Psoas muscle (tissue), 7 donors: ENCODE measurements at regions not wholly inside any gene's neighbourhood (a gene's known extent, or its start where the extent isn't known, plus 50 kb on each side); places are given as distances from the start of the nearest gene placed in this dataset.

ENCODE experiments used
- ATAC-seq, 4 donors: fragments of 200-7000 bp; cut with Tn5 transposase; one replicate each; pipeline ENCODE4 v1.9.1; 2020; ENCODE audit warnings: moderate library complexity in 3 of 4, mild to moderate bottlenecking in 2 of 4
- DNase-seq, 2 donors: peaks; one replicate each; pipeline ENCODE4 v3.0.0-alpha.2; 2020
- H3K27ac ChIP-seq: fragments of 200-600 bp; one replicate; pipeline ENCODE4 v1.8.0; 2022
- H3K27me3 ChIP-seq, 3 donors: fragments of 200-600 bp in 1 of 3; one replicate each; pipeline versions ENCODE4 v1.6.1 to v1.8.0; 2013 to 2022; ENCODE audit warnings: low read length in 2 of 3, mild to moderate bottlenecking in 2 of 3, moderate library complexity in 1 of 3; ENCODE audit not compliant: insufficient read depth in 3 of 3
- H3K36me3 ChIP-seq, 2 donors: fragments of 200-600 bp in 1 of 2; one replicate each; pipeline versions ENCODE4 v1.6.1 to v1.8.0; 2013 to 2022; ENCODE audit warnings: low read depth in 1 of 2, mild to moderate bottlenecking in 1 of 2, moderate library complexity in 1 of 2; ENCODE audit not compliant: insufficient read depth in 1 of 2
- H3K4me1 ChIP-seq: fragments of 200-600 bp; one replicate; pipeline ENCODE4 v1.8.0; 2022
- H3K4me3 ChIP-seq: fragments of 200-600 bp; one replicate; pipeline ENCODE4 v1.8.0; 2022; ENCODE audit warnings: mild to moderate bottlenecking
- H3K9me3 ChIP-seq: fragments of 200-600 bp; one replicate; pipeline ENCODE4 v1.8.0; 2022
- WGBS, 3 donors: extraction: QIAGEN DNeasy Blood & Tissue Kit; methylation state at CpG; one replicate each; pipeline versions ENCODE4 v1.1.6 to v1.1.7; 2013; 5-methylcytosine and 5-hydroxymethylcytosine counted together
- intact Hi-C, 2 donors: fragments of 100-400 bp; cut with DNase I; formaldehyde crosslinking; loops; one replicate each; pipeline versions ENCODE4 v1.11.0 to v1.14.2; 2022
- TF ChIP-seq, protein P1 (sequence below): fragments of 200-600 bp; IDR thresholded peaks from one replicate; pipeline ENCODE4 v1.8.0; 2022; ENCODE audit warnings: antibody characterized with exemption
- donor health status: healthy with polysubstance abuse.
- donor health status: DM: no; HTN: no; CAD: no; lungs with moderate emphysema.
- donor health status: Bipolar disorder and iron deficiency.
- donor health status: healthy.
- donor health status: DM: yes; HTN: yes; CAD: no.
- donor health status: DM: no; HTN: no; CAD: no.
- donor health status: DM: yes; HTN: yes; CAD: no.

DNA sequence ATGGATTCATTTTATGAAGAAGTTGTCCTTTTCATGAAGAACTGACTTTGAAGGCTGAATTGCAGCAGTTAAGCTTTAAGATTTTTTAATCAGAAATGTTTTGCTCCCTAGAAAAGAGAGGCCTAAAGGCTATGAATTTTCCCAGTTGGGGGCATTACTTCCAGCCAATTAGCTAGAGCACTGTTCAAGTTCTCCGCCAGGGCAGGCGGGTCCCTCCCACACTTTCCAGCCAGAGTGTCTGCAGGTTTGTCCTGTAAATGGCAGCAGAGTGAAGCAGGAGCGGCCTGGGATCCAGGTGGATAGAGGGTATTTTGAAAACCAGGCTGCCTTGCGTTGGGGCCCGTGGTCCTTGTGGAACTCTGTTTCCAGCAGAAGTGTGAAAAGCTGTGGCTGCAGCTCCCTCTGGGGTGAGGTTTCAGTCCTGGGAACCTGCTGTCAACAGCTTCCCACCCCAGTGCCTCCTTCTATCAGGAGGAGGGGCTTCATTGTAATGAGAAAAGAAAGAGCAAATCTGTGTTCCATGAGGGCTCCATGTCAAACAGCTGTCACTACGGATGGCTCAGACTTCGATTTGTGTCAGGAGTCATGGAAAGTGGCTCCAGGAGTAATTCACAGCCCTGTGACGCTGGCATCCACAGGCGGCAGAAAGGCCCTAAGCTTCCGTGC lies 210.7 kb upstream of the TMEM132C start:
- DNase-seq (no peak), ATAC-seq (no peak)
- H3K27ac ChIP-seq = no peak overlapping the region
- intact Hi-C loops = no loop called here
- H3K9me3 ChIP-seq = no peaks in the 10 kb centered on the region
- no peak overlapping the region for H3K4me3 ChIP-seq
- H3K27me3 ChIP-seq = no peaks in the 10 kb centered on the region
- TF ChIP-seq, protein P1, sequence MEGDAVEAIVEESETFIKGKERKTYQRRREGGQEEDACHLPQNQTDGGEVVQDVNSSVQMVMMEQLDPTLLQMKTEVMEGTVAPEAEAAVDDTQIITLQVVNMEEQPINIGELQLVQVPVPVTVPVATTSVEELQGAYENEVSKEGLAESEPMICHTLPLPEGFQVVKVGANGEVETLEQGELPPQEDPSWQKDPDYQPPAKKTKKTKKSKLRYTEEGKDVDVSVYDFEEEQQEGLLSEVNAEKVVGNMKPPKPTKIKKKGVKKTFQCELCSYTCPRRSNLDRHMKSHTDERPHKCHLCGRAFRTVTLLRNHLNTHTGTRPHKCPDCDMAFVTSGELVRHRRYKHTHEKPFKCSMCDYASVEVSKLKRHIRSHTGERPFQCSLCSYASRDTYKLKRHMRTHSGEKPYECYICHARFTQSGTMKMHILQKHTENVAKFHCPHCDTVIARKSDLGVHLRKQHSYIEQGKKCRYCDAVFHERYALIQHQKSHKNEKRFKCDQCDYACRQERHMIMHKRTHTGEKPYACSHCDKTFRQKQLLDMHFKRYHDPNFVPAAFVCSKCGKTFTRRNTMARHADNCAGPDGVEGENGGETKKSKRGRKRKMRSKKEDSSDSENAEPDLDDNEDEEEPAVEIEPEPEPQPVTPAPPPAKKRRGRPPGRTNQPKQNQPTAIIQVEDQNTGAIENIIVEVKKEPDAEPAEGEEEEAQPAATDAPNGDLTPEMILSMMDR = no peak
- 22 to 30% (median 29%) methylated on average over 10 of the region's 10 CpGs for WGBS, 3 donors
- no peaks in the 10 kb centered on the region for H3K4me1 ChIP-seq
- no peaks in the 10 kb centered on the region for H3K36me3 ChIP-seq

DNA sequence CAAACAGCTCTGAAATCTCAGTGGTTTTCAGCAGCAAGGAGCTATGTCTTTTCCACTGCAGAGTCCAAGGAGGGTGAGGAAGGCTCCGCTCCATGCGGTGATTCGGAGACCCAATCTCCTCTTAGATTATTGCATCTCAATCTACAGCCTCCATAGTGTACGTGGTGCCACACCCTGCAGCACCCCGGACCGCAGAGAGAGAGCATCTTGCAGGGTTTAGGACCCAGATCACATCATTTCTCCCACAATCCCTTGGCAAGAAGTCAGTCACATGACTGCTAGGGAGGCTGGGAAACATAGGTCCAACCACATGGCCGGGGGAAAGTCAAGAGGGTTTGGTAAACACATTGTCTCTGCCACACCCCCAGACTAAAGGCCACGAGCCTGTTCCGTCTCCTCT lies 209.4 kb upstream of the TMEM132C start:
- intact Hi-C loops = no loop called here
- Histone ChIP-seq H3K4me1 (no peaks in the 10 kb centered on the region), H3K27me3 (no peaks in the 10 kb centered on the region), H3K4me3 (no peak overlapping the region), H3K27ac (no peak overlapping the region), H3K9me3 (no peaks in the 10 kb centered on the region), H3K36me3 (no peaks in the 10 kb centered on the region)
- TF ChIP-seq, protein P1 = no peak
- WGBS, 3 donors = 93 to 96% (median 94%) methylated on average over 9 of the region's 9 CpGs
- no peak for ATAC-seq
- no peak for DNase-seq

DNA sequence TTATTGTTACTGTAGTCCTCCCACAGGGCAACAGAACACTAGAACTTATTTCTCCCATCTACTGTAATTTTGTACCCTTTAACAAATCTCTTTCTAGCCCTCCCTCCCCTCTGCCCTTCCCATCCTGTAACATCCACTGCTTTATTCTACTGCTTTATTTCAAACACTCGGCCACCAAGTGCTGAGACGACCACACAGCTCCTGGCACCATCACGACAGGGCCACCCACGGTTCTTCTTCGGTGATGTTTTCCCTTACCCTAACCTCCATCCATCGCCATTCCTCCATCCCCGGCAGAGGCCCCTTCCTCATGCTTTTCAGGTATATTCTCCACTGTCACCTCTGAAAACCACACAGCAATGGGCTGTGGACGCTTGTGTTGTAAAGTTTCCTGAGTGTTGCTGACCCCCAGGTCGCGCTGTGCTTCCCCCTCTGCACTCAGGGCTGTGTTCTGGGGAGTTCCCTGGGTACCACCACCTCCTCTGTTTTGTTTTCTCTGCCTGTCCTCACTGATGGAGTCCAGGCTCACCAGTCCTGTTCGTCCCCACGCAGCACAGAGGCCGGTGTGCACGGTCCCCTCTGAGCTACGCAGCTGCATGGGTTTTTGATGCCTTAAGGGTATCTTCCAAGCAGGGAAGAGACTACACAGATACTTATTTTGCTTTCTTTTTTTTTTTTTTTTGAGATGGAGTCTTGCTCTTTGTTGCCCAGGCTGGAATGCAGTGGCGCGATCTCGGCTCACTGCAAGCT lies 207.2 kb upstream of the TMEM132C start:
- Histone ChIP-seq H3K36me3 (no peaks in the 10 kb centered on the region), H3K4me3 (no peak overlapping the region), H3K4me1 (no peaks in the 10 kb centered on the region), H3K27me3 (no peaks in the 10 kb centered on the region), H3K27ac (no peak overlapping the region), H3K9me3 (no peaks in the 10 kb centered on the region)
- WGBS, 3 donors = 86 to 89% (median 88%) methylated on average over 17 to 18 of the region's 18 CpGs
- intact Hi-C loops = no loop called here
- DNase-seq = no peak
- TF ChIP-seq, protein P1 = no peak
- ATAC-seq = no peak

DNA sequence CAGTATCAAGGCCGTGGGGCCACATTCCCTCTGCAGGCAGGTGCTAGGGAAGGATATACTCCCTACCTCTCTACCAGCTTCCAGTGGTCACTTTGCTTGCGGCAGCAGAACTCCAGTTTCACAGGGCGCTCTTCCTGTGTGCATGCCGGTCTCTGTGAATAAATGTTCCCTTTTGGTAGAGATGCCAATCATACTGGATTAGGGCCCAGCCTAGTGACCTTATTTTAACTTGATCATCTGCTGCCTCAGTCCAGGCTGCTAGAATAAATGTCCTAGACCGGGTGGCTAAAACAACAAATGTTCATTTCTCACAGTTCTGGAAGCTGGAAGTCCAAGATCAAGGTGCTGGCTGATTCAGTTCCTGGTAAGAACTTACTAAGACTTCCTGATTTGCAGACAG lies 198.8 kb upstream of the TMEM132C start:
- Histone ChIP-seq H3K27me3 (no peaks in the 10 kb centered on the region), H3K9me3 (no peaks in the 10 kb centered on the region), H3K4me1 (no peaks in the 10 kb centered on the region), H3K27ac (no peak overlapping the region), H3K4me3 (no peak overlapping the region), H3K36me3 (no peaks in the 10 kb centered on the region)
- DNase-seq (no peak), ATAC-seq (no peak)
- intact Hi-C loops = no loop called here
- WGBS, 3 donors = 28 to 45% (median 40%) methylated on average over 5 of the region's 5 CpGs
- TF ChIP-seq, protein P1 = no peak
